GM19023 (cell line): ENCODE measurements at regions not wholly inside any gene's neighbourhood (a gene's known extent, or its start where the extent isn't known, plus 50 kb on each side); places are given as distances from the start of the nearest gene placed in this dataset.

Experiments
- ATAC-seq: cut with Tn5 transposase; IDR thresholded peaks from one replicate; pipeline ENCODE4 v1.9.1; 2021; ENCODE audit warnings: mild to moderate bottlenecking, moderate library complexity; ENCODE audit not compliant: unreplicated experiment

- no peak for ATAC-seq
Observed at GRCh38 chrX:5829469-5829868, 399.2 kb downstream of the NLGN4X start.

DNA sequence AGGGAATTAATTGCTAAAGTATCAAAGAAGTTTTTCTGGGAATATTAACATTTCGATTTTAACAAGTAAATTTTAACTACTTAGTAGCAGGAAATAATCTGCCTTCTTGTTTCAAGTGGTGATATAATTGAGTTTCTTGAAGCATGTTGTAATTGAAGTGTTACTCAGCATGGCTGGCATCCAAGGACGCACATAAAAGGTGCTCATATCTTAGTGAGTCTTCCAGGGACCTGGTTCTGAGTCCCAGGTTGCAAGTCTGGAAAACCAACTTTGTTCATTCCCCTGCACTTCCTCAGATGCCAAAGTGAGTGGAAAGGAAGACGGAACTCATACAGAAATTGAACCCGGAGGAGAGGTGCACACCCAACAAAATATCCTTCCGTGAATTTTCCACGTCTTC lies 399.6 kb downstream of the NLGN4X start:
- ATAC-seq: no peak

DNA sequence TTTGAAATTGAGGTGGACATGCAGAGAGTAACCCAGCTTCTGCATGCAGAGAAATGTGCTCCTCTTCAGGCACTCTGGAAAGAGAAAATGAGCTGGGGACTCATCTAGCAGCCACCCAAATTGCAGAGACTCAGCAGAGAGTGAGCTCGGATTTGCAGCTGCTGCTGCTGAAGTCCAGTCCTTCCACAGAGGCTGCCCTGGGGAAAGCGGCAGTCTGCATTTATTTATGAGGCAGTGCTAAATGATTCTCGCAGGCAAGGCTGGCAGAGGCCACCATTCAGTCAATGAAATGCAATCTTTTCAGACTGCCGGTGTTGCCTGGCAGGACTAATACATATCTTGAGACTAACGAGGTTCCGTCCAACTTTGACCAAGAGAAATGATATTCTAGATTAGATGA lies 404.8 kb downstream of the NLGN4X start:
- ATAC-seq: no peak

DNA sequence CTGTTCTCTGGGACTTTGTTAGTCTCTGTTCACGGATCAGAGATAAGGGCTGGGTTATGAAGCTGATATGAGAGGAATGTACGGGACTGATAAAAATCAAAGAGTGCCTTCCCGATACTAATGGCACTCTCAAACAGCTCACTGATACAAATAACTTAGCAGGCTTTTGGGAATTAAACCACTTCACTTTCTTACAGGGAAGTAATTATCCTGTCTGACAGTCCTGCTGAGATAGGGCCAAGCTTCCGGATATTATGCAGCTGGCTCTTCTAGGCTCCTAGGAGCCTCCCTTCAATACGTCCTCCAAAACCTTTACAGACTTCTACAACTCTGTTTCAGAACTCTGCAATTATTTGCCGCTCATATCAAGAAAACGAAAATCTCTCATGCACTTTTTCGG lies 418.0 kb downstream of the NLGN4X start:
- no peak for ATAC-seq

DNA sequence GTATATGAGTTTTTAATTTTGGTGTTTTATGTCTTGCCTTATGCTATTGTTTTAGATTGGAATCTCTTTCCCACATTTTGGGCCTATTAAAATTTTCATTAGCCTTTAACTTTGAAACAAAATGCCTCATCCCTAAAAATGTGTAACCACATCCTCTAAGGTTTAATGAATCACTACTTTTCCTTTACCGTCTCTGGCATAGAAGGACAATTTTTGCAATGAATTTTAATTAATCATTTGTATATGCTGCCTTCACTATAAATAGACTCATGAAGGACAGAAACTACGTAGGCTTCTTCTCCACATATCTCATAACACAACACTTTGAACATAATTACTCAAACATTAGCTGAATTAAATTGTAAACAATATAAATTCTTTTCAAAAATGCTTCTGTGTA lies 421.5 kb downstream of the NLGN4X start:
- no peak for ATAC-seq

- ATAC-seq: no peak
Observed at GRCh38 chrX:5802391-5802790, 426.3 kb downstream of the NLGN4X start.

DNA sequence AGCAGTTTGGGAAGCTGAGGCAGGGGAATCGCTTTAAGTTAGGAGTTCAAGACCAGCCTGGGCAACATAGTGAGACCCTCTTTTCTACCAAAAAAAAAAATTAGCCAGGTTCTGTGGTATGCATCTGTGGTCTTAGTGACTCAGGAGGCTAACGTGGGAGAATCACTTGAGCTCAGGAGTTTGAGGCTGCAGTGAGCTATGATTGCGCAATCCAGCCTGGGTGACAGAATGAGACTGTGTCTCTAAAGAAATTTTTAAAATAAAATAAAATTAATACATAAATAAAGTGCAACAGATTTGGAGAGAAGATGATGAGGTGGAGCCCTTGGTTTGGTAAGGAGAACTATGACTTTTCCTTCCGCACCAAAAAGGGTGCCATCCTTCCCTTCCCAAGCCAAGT lies 436.9 kb downstream of the NLGN4X start:
- ATAC-seq: no peak

DNA sequence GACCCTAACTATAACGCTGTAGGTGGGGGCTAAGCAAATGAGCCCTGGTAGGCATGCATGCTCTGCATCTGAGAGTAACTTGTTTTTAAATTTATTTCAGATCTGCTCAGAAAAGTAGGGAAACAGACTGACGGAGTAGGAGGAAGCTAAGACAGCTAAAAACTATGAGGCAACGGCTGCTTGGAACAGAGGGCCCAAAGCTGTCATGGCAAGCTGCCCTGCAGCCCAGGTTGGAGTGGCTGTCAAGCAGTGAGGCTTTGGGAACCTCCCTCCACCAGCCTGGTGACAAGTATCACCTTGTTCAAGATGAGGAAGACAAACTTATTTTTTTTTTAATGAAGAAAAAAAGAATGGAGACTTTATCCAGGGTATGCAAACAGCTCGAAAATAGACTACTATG lies 439.8 kb downstream of the NLGN4X start:
- no peak for ATAC-seq

GRCh38 chrX:5780821-5781220 lies 447.8 kb downstream of the NLGN4X start:
- ATAC-seq: no peak

DNA sequence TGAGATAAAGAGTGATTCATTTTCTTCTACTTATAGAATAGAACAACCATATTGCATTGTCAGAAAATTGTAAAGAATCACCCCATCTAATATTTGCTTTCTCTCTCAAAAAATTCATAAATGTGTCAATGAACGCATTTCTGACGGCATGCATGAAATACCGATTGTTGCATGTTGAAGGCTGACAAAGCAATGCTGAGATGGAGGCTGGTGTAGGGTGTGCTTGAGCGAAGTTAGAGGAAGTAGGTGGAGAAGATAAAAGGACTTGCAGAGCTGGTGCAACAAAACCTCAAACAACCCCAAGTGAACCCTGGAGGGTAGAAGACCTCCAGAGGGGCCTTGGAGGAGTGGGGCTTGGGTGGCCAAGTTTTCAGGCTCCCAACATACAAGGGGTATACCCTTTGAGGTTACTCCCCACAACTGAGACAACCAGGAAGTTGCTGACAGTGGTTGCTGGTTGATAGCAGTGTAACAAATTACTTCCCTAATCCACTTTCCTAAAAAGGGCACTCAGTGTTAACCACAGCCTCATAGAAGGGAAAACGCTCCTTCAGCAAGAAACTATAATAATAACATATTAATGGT lies 452.7 kb downstream of the NLGN4X start:
- ATAC-seq: no peak

DNA sequence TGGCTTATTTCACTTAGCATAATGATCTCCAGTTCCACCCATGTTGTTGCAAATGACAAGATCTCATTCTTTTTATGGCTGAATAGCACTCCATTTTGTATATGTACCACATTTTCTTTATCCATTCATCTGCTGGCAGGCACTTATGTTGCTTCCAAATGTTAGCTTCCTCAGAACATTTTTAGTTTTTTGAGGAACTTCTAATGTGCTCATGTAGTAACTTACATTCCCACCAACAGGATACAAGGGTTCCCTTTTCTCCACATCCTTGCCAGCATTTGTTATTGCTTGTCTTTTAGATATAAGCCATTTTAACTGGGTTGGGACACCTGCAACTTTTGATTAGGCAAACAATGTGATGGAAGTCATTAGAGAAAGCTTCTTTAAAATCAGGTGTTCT lies 454.2 kb downstream of the NLGN4X start:
- no peak for ATAC-seq

DNA sequence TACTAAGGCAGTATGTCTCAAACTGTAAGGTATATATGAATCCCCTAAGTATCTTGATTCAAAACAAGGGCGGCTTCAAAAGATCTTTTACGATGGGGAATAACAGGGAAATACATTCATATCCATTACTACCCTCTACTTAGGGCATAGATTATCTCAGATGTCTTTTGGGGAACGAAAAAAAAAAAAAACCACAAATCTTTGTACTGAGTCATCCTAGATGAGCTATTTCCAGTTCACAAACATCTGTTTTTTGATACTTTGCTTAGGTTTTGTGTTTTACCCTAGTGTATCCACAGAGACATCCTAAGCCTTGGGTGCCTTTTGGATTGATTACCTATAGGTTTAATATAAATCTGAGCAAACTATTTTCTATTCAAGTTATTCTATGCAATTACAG lies 457.2 kb downstream of the NLGN4X start:
- ATAC-seq: no peak

DNA sequence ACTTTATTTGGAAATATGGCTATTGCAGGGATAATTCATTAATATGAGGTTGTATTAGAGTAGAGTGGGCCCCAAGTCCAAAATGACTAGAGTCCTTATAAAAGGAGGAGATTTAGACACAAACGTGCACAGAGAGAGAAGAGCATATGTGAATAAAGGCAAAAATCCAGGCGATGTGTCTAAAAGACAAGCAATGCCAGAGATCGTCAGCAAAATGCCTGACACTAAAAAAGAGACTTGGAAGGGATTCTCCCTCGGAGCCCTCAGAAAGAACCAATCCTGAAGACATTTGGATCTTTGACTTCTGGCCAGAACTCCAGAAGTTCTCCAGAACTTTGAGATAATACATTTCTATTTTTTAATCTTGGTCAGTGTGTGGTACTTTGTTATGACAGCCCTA lies 472.1 kb downstream of the NLGN4X start:
- ATAC-seq: no peak

DNA sequence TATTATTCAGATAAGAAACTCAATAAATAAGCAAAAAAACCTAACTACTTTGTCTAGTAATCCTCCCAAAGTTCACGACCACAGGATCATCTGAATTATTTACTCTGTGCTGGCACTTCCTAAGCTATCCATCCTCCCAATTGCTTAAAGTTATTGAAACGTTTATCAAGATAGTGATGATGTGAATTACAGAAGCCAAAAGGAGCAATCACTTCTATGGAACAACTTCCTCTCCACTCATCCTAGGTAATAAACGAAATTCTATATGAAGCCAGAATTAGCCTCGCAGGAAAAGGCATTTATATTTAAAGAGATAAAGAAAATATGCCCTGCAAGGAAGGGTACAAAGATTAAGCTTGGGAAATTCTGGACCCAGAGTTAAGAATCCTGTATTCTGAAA lies 475.4 kb downstream of the NLGN4X start:
- ATAC-seq: no peak

- ATAC-seq: no peak
Observed at GRCh38 chrX:5752831-5753230, 475.8 kb downstream of the NLGN4X start.

GRCh38 chrX:5748586-5749150 lies 480.0 kb downstream of the NLGN4X start:
- ATAC-seq: no peak

DNA sequence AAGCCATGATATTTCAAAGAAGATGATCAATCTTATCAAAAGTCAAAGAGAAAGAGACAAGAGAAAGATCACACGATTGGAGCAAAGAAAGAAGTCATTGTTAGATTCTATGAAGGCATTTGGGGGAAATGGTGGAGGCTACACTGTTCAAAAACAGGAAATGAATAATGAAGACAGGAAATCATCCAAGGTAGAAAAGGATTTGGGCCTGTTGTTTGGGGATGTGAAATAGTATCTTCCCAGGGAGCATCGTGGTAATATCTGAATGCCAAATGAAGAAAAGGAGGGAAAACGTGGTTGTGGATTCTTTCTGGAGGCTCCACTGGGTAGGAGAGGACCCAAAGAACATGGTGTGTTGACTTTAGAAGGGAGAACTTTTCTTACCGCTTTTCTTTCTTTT lies 482.4 kb downstream of the NLGN4X start:
- ATAC-seq: no peak

GRCh38 chrX:5733501-5733900 lies 495.2 kb downstream of the NLGN4X start:
- ATAC-seq: no peak

- no peak for ATAC-seq
Observed at GRCh38 chrX:5730556-5730955, 498.1 kb downstream of the NLGN4X start.

- ATAC-seq: no peak
Observed at GRCh38 chrX:5726224-5726623, 502.4 kb downstream of the NLGN4X start.

DNA sequence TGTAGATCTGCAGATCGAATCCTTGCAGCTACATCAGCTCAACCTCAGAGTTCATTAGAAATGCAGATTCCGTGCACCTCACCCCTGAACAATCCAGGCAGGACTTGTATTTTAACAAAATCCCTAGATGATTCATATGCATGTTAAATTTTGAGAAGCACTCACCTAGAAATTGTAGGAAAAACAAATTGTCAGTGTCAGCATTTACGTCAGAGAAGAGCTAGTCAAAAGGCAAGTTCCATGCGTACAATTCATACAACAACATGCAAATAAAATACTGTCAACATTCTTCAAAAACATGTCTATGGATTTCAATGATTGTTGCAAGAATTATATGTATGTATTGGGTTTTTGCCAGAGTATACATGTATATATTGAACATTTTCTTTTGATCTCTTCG lies 504.5 kb downstream of the NLGN4X start:
- ATAC-seq: no peak

DNA sequence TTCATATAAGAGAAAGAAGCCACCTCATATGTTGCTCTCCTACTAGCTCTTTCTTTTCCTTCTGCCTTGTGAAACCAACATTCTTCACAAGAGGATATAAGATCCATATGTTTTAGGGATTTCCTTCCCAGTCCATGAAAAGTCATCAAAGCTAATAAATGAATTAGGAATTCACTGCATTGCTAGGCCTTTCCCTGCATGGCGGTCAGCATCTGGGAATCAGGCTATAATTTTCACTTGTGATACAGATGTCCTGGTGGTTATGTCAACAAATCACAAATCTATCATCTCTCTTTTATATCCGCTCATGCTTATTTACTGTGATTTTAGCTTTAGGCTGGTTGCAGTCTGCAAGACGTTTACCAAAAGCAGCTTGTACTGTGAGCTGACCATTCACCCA lies 510.0 kb downstream of the NLGN4X start:
- ATAC-seq: no peak

- ATAC-seq: no peak
Observed at GRCh38 chrX:5716666-5717065, 512.0 kb downstream of the NLGN4X start.
